GM12878 (cell line): ENCODE measurements at regions not wholly inside any gene's neighbourhood (a gene's known extent, or its start where the extent isn't known, plus 50 kb on each side); places are given as distances from the start of the nearest gene placed in this dataset.

ENCODE experiments used
- ATAC-seq: fragments of 200-7000 bp; cut with Tn5 transposase; 3 replicates; pipeline ENCODE4 v1.9.1; 2020; ENCODE audit warnings: mild to moderate bottlenecking, moderate library complexity
- BruUV-seq: library from RNA; stranded (reverse); fragments of 400-500 nt; replicated peaks from 2 replicates; lab custom pipeline; 2021; lab: Mats Ljungman, UMichigan
- CTCF ChIA-PET: fragments of 300-600 bp; sonication (Branson Sonifier 250); formaldehyde crosslinking; extraction: SDS; loops from one replicate; lab custom pipeline; 2021; ENCODE audit warnings: inconsistent platforms; lab: Yijun Ruan, JAX
- POLR2A ChIA-PET: fragments of 350-600 bp; formaldehyde crosslinking; extraction: SDS; loops from one replicate; lab custom pipeline; 2021; ENCODE audit warnings: inconsistent platforms; lab: Charles Lee
- RAD21 ChIA-PET: fragments of 300-600 bp; sonication (Branson Sonifier 250); formaldehyde crosslinking; loops from one replicate; lab custom pipeline; 2023; ENCODE audit warnings: antibody characterized with exemption; ENCODE audit not compliant: unreplicated experiment; lab: Charles Lee
- SMC1A ChIA-PET: fragments of 300-600 bp; sonication (Branson Sonifier 250); formaldehyde crosslinking; loops from one replicate; lab custom pipeline; 2023; ENCODE audit not compliant: unreplicated experiment, uncharacterized antibody; lab: Charles Lee
- DNase-seq: peaks from one replicate; pipeline ENCODE4 v3.0.0-alpha.2; 2011; ENCODE audit warnings: low read depth, low spot score
- FAIRE-seq: peaks from 3 replicates; lab custom pipeline; 2011; peaks lifted over from hg19 to GRCh38; lab: Jason Lieb, UNC
- H2AFZ ChIP-seq: 2 replicates; pipeline ENCODE4 v1.6.0; 2011; ENCODE audit warnings: low read depth, low read length, control low read depth; ENCODE audit not compliant: control insufficient read depth
- H3K27ac ChIP-seq: 2 replicates; pipeline ENCODE4 v1.5.1; 2011; ENCODE audit warnings: control low read depth; ENCODE audit not compliant: control insufficient read depth, insufficient read depth
- H3K27me3 ChIP-seq, 2 experiments: replicated peaks in 1 of 2; 2 replicates each; pipeline versions ENCODE4 v1.6.0 to v1.6.1; 2011; ENCODE audit warnings: low read length in 1 of 2; ENCODE audit not compliant: control insufficient read depth in 2 of 2, insufficient read depth in 2 of 2
- H3K36me3 ChIP-seq, 2 experiments: 2 replicates each; pipeline ENCODE4 v1.5.1; 2011; ENCODE audit warnings: low read length in 1 of 2; ENCODE audit not compliant: control insufficient read depth in 2 of 2, insufficient read depth in 2 of 2
- H3K4me1 ChIP-seq: 2 replicates; pipeline ENCODE4 v1.6.1; 2011; ENCODE audit warnings: mild to moderate bottlenecking, low read length, moderate library complexity, mixed read lengths; ENCODE audit not compliant: control insufficient read depth, insufficient read depth
- H3K4me2 ChIP-seq: 2 replicates; pipeline ENCODE4 v1.6.0; 2011; ENCODE audit warnings: control low read depth; ENCODE audit not compliant: control insufficient read depth, insufficient read depth
- H3K4me3 ChIP-seq: fragments of 200-600 bp; sonication (generic); 2 replicates; pipeline ENCODE4 v1.5.1; 2016
- H3K79me2 ChIP-seq: 2 replicates; pipeline ENCODE4 v1.6.0; 2011; ENCODE audit warnings: low read length; ENCODE audit not compliant: control insufficient read depth, insufficient read depth
- H3K9ac ChIP-seq: 2 replicates; pipeline ENCODE4 v1.8.0; 2011; ENCODE audit warnings: low read length, control low read depth, mixed read lengths; ENCODE audit not compliant: control insufficient read depth, insufficient read depth
- H3K9me3 ChIP-seq: replicated peaks from 3 replicates; pipeline ENCODE4 v1.5.1; 2011; ENCODE audit warnings: mild to moderate bottlenecking, low read length; ENCODE audit not compliant: control insufficient read depth, insufficient read depth
- H4K20me1 ChIP-seq: 2 replicates; pipeline ENCODE4 v1.6.0; 2011; ENCODE audit not compliant: control insufficient read depth, insufficient read depth
- CEBPB ChIP-seq, 2 experiments: fragments of 150-350 bp in 1 of 2; IDR thresholded peaks; 2 replicates each; pipeline ENCODE4 v1.6.1; 2012 to 2014; ENCODE audit warnings: low read depth in 2 of 2, low read length in 2 of 2, borderline replicate concordance in 1 of 2, inconsistent platforms in 1 of 2
- FOXK2 ChIP-seq: fragments of 450-650 bp; IDR thresholded peaks from 2 replicates; pipeline ENCODE4 v1.6.1; 2017; ENCODE audit warnings: mild to moderate bottlenecking, moderate library complexity
- HCFC1 ChIP-seq: fragments of 150-350 bp; IDR thresholded peaks from 2 replicates; pipeline ENCODE4 v1.6.1; 2014; ENCODE audit warnings: low read length
- IKZF2 ChIP-seq, 2 experiments: fragments of 450-650 bp; IDR thresholded peaks; 2 replicates each; pipeline ENCODE4 v1.6.1; 2017; ENCODE audit warnings: mild to moderate bottlenecking in 2 of 2, moderate library complexity in 2 of 2
- RAD21 ChIP-seq: IDR thresholded peaks from 2 replicates; pipeline ENCODE4 v1.6.1; 2011; ENCODE audit warnings: mild to moderate bottlenecking, low read depth, low read length, moderate library complexity; ENCODE audit not compliant: insufficient read depth
- RUNX3 ChIP-seq: IDR thresholded peaks from 2 replicates; pipeline ENCODE4 v1.6.1; 2012; ENCODE audit warnings: low read length, inconsistent platforms
- SRF ChIP-seq, 2 experiments: IDR thresholded peaks; 2 replicates each; pipeline ENCODE4 v1.6.1; 2011; ENCODE audit warnings: low read depth in 2 of 2, low read length in 2 of 2, mild to moderate bottlenecking in 1 of 2, moderate library complexity in 1 of 2
- ZNF274 ChIP-seq: IDR thresholded peaks from one replicate; pipeline ENCODE4 v1.8.0; 2011; ENCODE audit not compliant: insufficient read length, insufficient read depth
- WGBS: methylation state at CpG from one replicate; pipeline ENCODE4 v1.1.6; 2016; ENCODE audit warnings: low lambda C conversion rate; ENCODE audit not compliant: insufficient replicate concordance, insufficient coverage; ENCODE audit errors: missing lambda C conversion rate; 5-methylcytosine and 5-hydroxymethylcytosine counted together
- in situ Hi-C: fragments of 300-500 bp; cut with MboI; formaldehyde crosslinking; loops from 9 replicates; pipeline ENCODE4 v1.14.3; 2018; ENCODE audit warnings: mixed read lengths
- intact Hi-C: fragments of 100-400 bp; cut with micrococcal nuclease; formaldehyde crosslinking; loops from one replicate; pipeline ENCODE4 v1.14.2; 2022; ENCODE audit not compliant: unreplicated experiment
- TF ChIP-seq, protein P1 (sequence below): fragments of 450-650 bp; IDR thresholded peaks from 2 replicates; pipeline ENCODE4 v1.6.1; 2016; ENCODE audit warnings: mild to moderate bottlenecking
- TF ChIP-seq, protein P2 (sequence below): fragments of 450-650 bp; formaldehyde crosslinking; IDR thresholded peaks from 2 replicates; pipeline ENCODE4 v1.4.0; 2022; ENCODE audit warnings: mild to moderate bottlenecking, moderate library complexity

DNA sequence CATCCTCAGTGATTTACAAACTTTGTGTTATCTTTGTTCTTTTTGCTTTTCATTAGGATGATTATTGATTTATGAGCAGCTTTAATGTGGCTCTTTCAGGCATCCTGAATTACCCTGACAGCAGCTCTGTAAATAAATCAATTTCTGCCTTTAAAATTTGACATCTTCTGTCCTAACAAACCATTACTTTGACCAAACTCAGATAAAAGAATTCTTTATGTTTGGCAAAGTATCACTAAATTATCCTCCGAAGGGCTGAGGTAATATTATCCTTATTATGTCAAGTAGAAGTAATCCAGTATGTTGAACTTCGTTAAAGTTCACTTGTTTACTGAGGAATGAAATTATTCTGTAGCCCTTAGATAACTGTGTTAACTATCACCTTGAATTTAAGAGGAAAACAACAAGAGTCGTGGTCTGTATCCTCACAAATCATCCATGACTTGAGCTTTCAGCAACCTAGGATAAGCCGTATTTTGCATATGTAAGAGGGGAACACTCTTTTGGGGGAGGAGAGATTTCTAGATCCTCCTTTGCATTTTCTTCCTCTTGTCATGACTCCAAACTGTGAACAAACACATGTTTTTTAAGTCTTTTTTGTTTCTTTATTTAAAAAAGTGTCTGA is 173.2 kb upstream of the STAC start:
- no TSS peak for BruUV-seq
- DNase-seq (no peak), FAIRE-seq (no peak), ATAC-seq (no peak)
- Histone ChIP-seq H3K9ac (no peak overlapping the region), H3K36me3 (no peaks in the 10 kb centered on the region), H3K4me2 (no peak overlapping the region), H3K27ac (no peak overlapping the region), H3K9me3 (no peaks in the 10 kb centered on the region), H3K4me1 (no peaks in the 10 kb centered on the region), H3K79me2 (no peaks in the 10 kb centered on the region), H4K20me1 (no peaks in the 10 kb centered on the region), H3K4me3 (no peak overlapping the region), H3K27me3 (no peaks in the 10 kb centered on the region), H2AFZ (no peak overlapping the region)
- RAD21 ChIA-PET: no interaction called here
- POLR2A ChIA-PET: no interaction called here
- SMC1A ChIA-PET: interaction anchor here (1.3 kb wide), 1 partner anchor 8 kb away, joined by 4 read pairs; no protein-coding TSS in a partner anchor
- intact Hi-C loops (no loop called here), in situ Hi-C loops (no loop called here)
- CTCF ChIA-PET: no interaction called here
- 23% methylated on average over 4 of the region's 4 CpGs for WGBS
- TF ChIP-seq, protein P1, sequence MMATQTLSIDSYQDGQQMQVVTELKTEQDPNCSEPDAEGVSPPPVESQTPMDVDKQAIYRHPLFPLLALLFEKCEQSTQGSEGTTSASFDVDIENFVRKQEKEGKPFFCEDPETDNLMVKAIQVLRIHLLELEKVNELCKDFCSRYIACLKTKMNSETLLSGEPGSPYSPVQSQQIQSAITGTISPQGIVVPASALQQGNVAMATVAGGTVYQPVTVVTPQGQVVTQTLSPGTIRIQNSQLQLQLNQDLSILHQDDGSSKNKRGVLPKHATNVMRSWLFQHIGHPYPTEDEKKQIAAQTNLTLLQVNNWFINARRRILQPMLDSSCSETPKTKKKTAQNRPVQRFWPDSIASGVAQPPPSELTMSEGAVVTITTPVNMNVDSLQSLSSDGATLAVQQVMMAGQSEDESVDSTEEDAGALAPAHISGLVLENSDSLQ: no peak
- TF ChIP-seq FOXK2: no peak
- no peak for TF ChIP-seq RAD21
- TF ChIP-seq, protein P2, sequence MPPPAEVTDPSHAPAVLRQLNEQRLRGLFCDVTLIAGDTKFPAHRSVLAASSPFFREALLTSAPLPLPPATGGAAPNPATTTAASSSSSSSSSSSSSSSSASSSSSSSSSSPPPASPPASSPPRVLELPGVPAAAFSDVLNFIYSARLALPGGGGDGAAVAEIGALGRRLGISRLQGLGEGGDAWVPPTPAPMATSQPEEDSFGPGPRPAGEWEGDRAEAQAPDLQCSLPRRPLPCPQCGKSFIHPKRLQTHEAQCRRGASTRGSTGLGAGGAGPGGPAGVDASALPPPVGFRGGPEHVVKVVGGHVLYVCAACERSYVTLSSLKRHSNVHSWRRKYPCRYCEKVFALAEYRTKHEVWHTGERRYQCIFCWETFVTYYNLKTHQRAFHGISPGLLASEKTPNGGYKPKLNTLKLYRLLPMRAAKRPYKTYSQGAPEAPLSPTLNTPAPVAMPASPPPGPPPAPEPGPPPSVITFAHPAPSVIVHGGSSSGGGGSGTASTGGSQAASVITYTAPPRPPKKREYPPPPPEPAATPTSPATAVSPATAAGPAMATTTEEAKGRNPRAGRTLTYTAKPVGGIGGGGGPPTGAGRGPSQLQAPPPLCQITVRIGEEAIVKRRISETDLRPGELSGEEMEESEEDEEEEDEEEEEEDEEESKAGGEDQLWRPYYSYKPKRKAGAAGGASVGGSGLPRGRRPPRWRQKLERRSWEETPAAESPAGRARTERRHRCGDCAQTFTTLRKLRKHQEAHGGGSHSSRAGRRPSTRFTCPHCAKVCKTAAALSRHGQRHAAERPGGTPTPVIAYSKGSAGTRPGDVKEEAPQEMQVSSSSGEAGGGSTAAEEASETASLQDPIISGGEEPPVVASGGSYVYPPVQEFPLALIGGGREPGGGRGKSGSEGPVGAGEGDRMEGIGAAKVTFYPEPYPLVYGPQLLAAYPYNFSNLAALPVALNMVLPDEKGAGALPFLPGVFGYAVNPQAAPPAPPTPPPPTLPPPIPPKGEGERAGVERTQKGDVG (CRISPR knock-in tag): no peak
- TF ChIP-seq CEBPB (IDR thresholded peaks at IDR 0.05; ENCODE audit: borderline replicate concordance in 1 of 2, low read depth in 2 of 2, low read length in 2 of 2): no peak
- no peak for TF ChIP-seq IKZF2 (IDR thresholded peaks at IDR 0.05)
- TF ChIP-seq HCFC1: no peak
- no peak for TF ChIP-seq SRF (IDR thresholded peaks at IDR 0.05; ENCODE audit: low read depth in 2 of 2, low read length in 2 of 2)
- no peak for TF ChIP-seq RUNX3
- TF ChIP-seq ZNF274: no peak
